ENCODE measurements at regions not wholly inside any gene's neighbourhood (a gene's known extent, or its start where the extent isn't known, plus 50 kb on each side); places are given as distances from the start of the nearest gene placed in this dataset.
A peak's percentile ranks its signal among the peaks of the same experiment; 100 is the strongest.

- peak; percentile 40 for DNase-seq
Measured at GRCh38 chr17:34413443-34414119, 50.5 kb upstream of the CCL1 start.

GRCh38 chr17:34412965-34413441 lies 50.0 kb upstream of the CCL1 start:
- DNase-seq = no peak
